Upper lobe of right lung (tissue), 1 donor: ENCODE measurements at regions not wholly inside any gene's neighbourhood (a gene's known extent, or its start where the extent isn't known, plus 50 kb on each side); places are given as distances from the start of the nearest gene placed in this dataset.

Source experiments
- ATAC-seq: fragments of 200-7000 bp; cut with Tn5 transposase; one replicate; pipeline ENCODE4 v1.9.1; 2020; ENCODE audit warnings: mild to moderate bottlenecking, moderate library complexity
- DNase-seq: peaks from one replicate; pipeline ENCODE4 v3.0.0-alpha.2; 2020
- H3K27ac ChIP-seq: fragments of 200-600 bp; one replicate; pipeline ENCODE4 v1.8.0; 2022
- H3K27me3 ChIP-seq: fragments of 200-600 bp; one replicate; pipeline ENCODE4 v1.8.0; 2022; ENCODE audit warnings: mild to moderate bottlenecking
- H3K36me3 ChIP-seq: fragments of 200-600 bp; one replicate; pipeline ENCODE4 v1.8.0; 2022
- H3K4me1 ChIP-seq: fragments of 200-600 bp; one replicate; pipeline ENCODE4 v1.8.0; 2022
- H3K4me3 ChIP-seq: fragments of 200-600 bp; one replicate; pipeline ENCODE4 v1.8.0; 2022; ENCODE audit warnings: mild to moderate bottlenecking
- H3K9me3 ChIP-seq: fragments of 200-600 bp; one replicate; pipeline ENCODE4 v1.8.0; 2022
- CTCF ChIP-seq: fragments of 200-600 bp; IDR thresholded peaks from one replicate; pipeline ENCODE4 v1.8.0; 2022; ENCODE audit warnings: antibody characterized with exemption
- intact Hi-C: fragments of 100-400 bp; cut with DNase I; formaldehyde crosslinking; loops from one replicate; pipeline ENCODE4 v1.11.0; 2022
- donor health status: DM: no; HTN: yes; CAD: no; lungs with severe emphysema.

- no peaks in the 10 kb centered on the region for H3K36me3 ChIP-seq
- no peaks in the 10 kb centered on the region for H3K9me3 ChIP-seq
- intact Hi-C loops, result no loop called here
- TF ChIP-seq CTCF, result no peak
- no peak for DNase-seq
- no peak for ATAC-seq
- no peak overlapping the region for H3K4me3 ChIP-seq
- no peaks in the 10 kb centered on the region for H3K4me1 ChIP-seq
- H3K27me3 ChIP-seq, result no peaks in the 10 kb centered on the region
- H3K27ac ChIP-seq, result no peak overlapping the region
These were observed 98.3 kb upstream of the ZBTB20 start for GRCh38 chr3:115245438-115245837.

DNA sequence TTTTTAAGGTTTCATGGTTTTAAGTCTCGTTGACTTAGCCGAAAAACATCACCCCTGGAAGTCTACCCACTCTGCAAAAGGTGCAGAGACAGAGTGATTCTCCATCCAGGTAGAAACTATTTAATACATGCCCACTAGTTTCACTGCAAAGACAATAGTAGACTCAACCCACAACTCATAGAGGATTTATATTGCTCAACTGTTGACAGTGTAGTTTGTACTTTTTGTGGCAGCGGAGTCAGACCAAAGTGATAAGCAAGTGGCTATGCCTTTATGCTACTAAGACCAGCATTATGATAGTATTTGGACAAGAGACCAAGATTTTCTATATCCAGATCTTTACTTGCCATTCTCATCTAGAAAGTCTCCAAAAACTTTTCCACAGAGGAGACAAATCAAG lies 98.8 kb upstream of the ZBTB20 start:
- TF ChIP-seq CTCF, result no peak
- Histone ChIP-seq H3K4me1 (no peaks in the 10 kb centered on the region), H3K27ac (no peak overlapping the region), H3K9me3 (no peaks in the 10 kb centered on the region), H3K27me3 (no peaks in the 10 kb centered on the region), H3K4me3 (no peak overlapping the region), H3K36me3 (no peaks in the 10 kb centered on the region)
- ATAC-seq (no peak), DNase-seq (no peak)
- intact Hi-C loops, result no loop called here

DNA sequence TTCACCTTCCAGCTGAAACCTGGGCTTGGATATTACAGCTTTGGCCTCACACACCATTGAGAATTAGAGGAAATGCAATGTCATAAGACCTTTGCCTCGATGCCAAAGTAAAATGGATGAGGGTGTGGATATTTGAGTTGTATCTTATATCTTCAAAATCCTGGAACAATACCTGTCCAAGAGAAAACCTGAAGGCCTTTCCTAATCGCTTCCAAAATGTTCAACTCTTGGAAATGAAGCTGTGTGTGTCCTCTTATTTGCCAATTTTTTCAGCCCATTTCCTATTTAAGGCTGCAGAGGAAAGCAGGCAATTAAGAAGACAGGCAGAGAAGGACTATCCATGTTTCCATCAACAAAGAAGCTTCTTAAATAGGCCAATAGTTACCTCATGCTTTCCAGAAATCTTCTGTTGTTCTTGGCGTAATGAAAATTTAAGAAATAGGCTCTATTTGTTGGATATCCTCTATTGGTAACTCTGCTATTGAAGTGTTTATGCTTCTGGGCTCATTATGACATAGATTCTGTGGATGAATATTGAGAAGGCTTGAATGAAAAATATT lies 99.5 kb upstream of the ZBTB20 start:
- H3K4me1 ChIP-seq, result no peaks in the 10 kb centered on the region
- H3K27ac ChIP-seq, result no peak overlapping the region
- H3K4me3 ChIP-seq, result no peak overlapping the region
- no peaks in the 10 kb centered on the region for H3K36me3 ChIP-seq
- no peak for TF ChIP-seq CTCF
- no peak for ATAC-seq
- H3K9me3 ChIP-seq, result no peaks in the 10 kb centered on the region
- DNase-seq, result no peak
- intact Hi-C loops, result no loop called here
- H3K27me3 ChIP-seq, result no peaks in the 10 kb centered on the region

GRCh38 chr3:115248274-115248673 lies 101.2 kb upstream of the ZBTB20 start:
- intact Hi-C loops, result no loop called here
- DNase-seq (no peak), ATAC-seq (no peak)
- Histone ChIP-seq H3K36me3 (no peaks in the 10 kb centered on the region), H3K4me1 (no peaks in the 10 kb centered on the region), H3K9me3 (no peaks in the 10 kb centered on the region), H3K27me3 (no peaks in the 10 kb centered on the region), H3K27ac (no peak overlapping the region), H3K4me3 (no peak overlapping the region)
- no peak for TF ChIP-seq CTCF

DNA sequence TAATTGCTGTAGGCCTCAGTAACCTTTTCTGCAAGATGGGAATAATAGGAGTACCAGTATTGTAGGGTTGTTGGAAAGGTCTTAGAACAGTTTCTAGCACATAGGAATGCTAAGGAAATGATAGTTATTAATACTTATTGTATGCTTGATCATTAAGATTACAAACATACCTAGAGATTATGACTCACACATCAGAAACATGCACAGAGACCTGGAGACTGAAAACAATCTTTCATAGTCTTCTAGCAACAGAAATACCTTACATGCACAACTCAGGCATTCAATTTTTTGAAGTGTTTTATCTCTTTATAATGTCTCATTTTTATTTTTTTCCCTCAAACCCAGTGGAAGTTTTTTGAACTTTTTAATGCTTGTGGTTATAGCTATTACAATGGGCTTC lies 104.4 kb upstream of the ZBTB20 start:
- Histone ChIP-seq H3K9me3 (no peaks in the 10 kb centered on the region), H3K27ac (no peak overlapping the region), H3K36me3 (no peaks in the 10 kb centered on the region), H3K4me3 (no peak overlapping the region), H3K27me3 (no peaks in the 10 kb centered on the region), H3K4me1 (no peaks in the 10 kb centered on the region)
- intact Hi-C loops, result no loop called here
- ATAC-seq, result no peak
- TF ChIP-seq CTCF, result no peak
- DNase-seq, result no peak

GRCh38 chr3:115252679-115253078 lies 105.6 kb upstream of the ZBTB20 start:
- H3K27me3 ChIP-seq, result no peaks in the 10 kb centered on the region
- H3K27ac ChIP-seq, result no peak overlapping the region
- TF ChIP-seq CTCF, result no peak
- no peak overlapping the region for H3K4me3 ChIP-seq
- H3K9me3 ChIP-seq, result no peaks in the 10 kb centered on the region
- H3K4me1 ChIP-seq, result no peaks in the 10 kb centered on the region
- ATAC-seq, result no peak
- H3K36me3 ChIP-seq, result no peaks in the 10 kb centered on the region
- DNase-seq, result no peak
- intact Hi-C loops, result no loop called here
